Loucy (cell line): ENCODE measurements at regions not wholly inside any gene's neighbourhood (a gene's known extent, or its start where the extent isn't known, plus 50 kb on each side); places are given as distances from the start of the nearest gene placed in this dataset.
"Not testable (repeated sequence)": the region's sequence is repeated elsewhere in the genome, so short reads cannot be mapped to it uniquely, and the experiment has no call there.

Experiments
- CTCF ChIP-seq: fragments of 200-600 bp; sonication (generic); conservative IDR thresholded peaks from 2 replicates; pipeline ENCODE4 v1.5.1; 2014; ENCODE audit warnings: mild to moderate bottlenecking, antibody characterized with exemption, low read length
- EZH2phosphoT487 ChIP-seq: fragments of 200-600 bp; IDR thresholded peaks from 2 replicates; pipeline ENCODE4 v1.6.1; 2018; ENCODE audit warnings: antibody characterized with exemption, mild to moderate bottlenecking, moderate library complexity, borderline replicate concordance

GRCh38 chr14:106192701-106193100 lies 666.3 kb downstream of the TMEM121 start:
- TF ChIP-seq CTCF, EZH2phosphoT487: not testable (repeated sequence)
